GM13976 (cell line): ENCODE measurements at regions not wholly inside any gene's neighbourhood (a gene's known extent, or its start where the extent isn't known, plus 50 kb on each side); places are given as distances from the start of the nearest gene placed in this dataset.

Experiments used
- DNase-seq: peaks from one replicate; pipeline ENCODE4 v3.0.0; 2012; ENCODE audit warnings: low spot score
- CTCF ChIP-seq: IDR thresholded peaks from 2 replicates; pipeline ENCODE4 v1.5.1; 2012; ENCODE audit warnings: borderline replicate concordance, mild to moderate bottlenecking; ENCODE audit not compliant: insufficient read depth; ENCODE audit errors: extremely low read depth, missing control alignments, control extremely low read depth
- in situ Hi-C: fragments of 300-500 bp; cut with MboI; formaldehyde crosslinking; loops from one replicate; pipeline ENCODE4 v1.12.0; 2022; ENCODE audit warnings: low sequenced_read_pairs, mixed read lengths, inconsistent platforms; ENCODE audit not compliant: unreplicated experiment

- no peak for DNase-seq
- in situ Hi-C loops: no loop called here
- no peak for TF ChIP-seq CTCF
These were observed 152.1 kb upstream of the CELF4 start for GRCh38 chr18:37717656-37718055.

DNA sequence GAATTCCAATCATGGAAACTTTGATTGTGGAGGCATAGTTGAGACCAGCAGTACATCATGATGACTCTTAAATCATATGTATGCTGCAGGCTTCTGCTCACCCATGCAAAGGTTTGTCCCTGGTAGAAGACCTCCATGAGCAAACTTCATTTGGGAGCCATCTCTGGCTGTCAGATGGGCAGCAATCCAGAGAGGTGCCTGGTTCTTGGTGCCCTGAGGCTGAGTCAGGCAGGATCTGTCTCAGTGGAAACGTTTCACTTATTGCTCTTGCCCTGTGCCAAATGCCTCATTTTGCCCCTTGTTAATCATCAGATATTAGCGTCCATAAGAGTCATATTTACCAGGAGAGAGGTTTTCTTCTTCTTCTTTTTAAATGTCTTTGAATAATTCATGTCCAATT, 151.5 kb upstream of the CELF4 start:
- no peak for TF ChIP-seq CTCF
- in situ Hi-C loops: no loop called here
- no peak for DNase-seq

DNA sequence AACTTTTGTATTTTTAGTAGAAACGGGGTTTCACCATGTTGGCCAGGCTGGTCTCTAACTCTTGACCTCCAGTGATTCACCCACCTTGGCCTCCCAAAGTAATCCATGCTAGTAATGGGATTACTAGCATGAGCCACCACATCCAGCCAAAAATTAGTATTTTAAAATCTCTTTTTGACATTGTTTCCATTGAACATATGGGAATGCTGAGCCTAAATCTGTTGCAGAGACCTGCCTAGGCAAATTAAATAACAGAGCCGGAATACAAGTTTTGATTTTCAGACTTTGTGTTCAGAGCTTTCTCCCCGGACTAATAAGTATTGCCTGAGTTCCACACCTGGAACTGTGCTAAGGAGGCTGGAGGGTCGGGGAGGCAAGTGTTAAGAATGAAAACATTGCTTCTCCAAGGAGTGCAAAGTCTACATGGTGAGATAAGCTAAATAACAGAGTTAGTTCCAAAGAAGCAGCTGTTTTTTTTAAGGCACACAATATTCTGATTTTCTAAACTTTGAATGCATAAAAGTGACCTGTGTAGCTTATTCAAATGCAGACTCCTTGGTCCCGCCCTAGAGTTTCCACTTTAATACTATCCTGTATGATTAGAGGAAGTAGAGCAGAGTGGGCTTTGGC, 150.6 kb upstream of the CELF4 start:
- in situ Hi-C loops: no loop called here
- TF ChIP-seq CTCF: no peak
- DNase-seq: no peak

DNA sequence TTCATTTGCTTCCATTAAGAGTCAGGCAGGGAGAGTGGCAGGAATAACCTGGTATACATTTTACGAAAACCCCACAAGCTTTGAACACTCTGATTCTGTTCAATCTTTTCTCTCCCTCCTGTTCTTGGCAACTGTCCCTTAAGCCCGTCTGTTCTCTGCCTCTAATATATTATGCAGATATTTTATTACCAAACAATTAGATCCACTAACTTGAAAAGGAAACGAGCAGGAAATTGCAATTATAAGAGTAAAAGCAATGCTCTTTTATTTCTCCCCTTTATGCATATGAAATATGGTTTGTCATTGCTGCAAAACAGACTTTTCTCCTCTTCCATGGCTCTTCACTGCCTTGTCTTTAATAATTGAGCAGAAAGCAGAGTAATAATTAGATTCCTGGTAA, 149.1 kb upstream of the CELF4 start:
- DNase-seq: no peak
- in situ Hi-C loops: no loop called here
- TF ChIP-seq CTCF: no peak

GRCh38 chr18:37712776-37713175, 147.2 kb upstream of the CELF4 start:
- TF ChIP-seq CTCF: no peak
- no peak for DNase-seq
- in situ Hi-C loops: no loop called here

DNA sequence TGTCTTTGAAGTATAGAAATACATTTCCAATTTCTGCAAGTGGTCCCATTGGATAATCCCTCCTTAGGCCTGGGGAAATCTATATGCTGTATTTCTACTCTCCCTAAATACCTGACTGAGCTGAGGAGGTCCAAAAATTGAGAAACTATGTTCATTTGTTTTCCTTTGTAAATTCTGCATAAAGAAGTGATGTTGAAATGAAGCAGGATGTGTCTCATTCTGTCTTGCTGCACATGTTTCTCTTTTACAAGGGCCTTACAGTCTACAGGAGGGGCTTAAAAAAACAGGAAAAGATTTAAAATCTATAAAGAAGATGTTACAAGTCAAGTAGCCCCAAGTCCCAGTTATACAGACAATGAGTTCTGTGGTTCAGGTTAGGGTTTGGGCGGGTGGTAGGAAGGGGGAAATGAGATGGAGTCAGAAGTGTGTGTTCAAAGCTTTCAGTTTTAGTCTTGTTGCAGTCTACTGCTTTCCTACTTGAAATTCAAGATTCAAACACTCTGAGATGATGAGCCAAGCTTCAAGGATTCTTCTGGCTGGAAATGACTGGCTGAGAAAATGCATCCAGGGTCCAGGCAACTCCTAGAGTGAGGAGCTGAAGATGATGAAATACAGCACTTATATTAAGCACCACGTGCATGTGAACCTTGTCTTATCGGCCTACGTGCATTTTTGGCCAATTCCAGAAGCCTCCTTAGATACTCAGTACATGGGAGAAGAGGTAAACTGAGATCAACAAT, 146.3 kb upstream of the CELF4 start:
- no peak for DNase-seq
- in situ Hi-C loops: no loop called here
- TF ChIP-seq CTCF: no peak
